Choroid plexus epithelial cell (primary cell): ENCODE measurements at regions not wholly inside any gene's neighbourhood (a gene's known extent, or its start where the extent isn't known, plus 50 kb on each side); places are given as distances from the start of the nearest gene placed in this dataset.
A peak's percentile ranks its signal among the peaks of the same experiment; 100 is the strongest.

Experiments used
- DNase-seq: peaks from one replicate; pipeline ENCODE4 v3.0.0-alpha.2; 2010; ENCODE audit warnings: low read depth
- H3K4me3 ChIP-seq: 2 replicates; pipeline ENCODE4 v1.5.1; 2011; ENCODE audit warnings: low read depth, mild to moderate bottlenecking, control low read depth, low read length, moderate library complexity
- CTCF ChIP-seq: conservative IDR thresholded peaks from 2 replicates; pipeline ENCODE4 v1.5.1; 2011; ENCODE audit warnings: low read depth, mild to moderate bottlenecking, control low read depth, inconsistent platforms, low read length, moderate library complexity

GRCh38 chr4:124304941-124305340, 407.6 kb downstream of the ANKRD50 start:
- H3K4me3 ChIP-seq = no peak overlapping the region
- TF ChIP-seq CTCF = no peak
- peak; percentile 67 for DNase-seq

GRCh38 chr4:124306352-124306751, 406.2 kb downstream of the ANKRD50 start:
- TF ChIP-seq CTCF = no peak
- DNase-seq = no peak
- no peak overlapping the region for H3K4me3 ChIP-seq

- H3K4me3 ChIP-seq = no peak overlapping the region
- no peak for DNase-seq
- no peak for TF ChIP-seq CTCF
Measured at GRCh38 chr4:124307143-124307542, 405.4 kb downstream of the ANKRD50 start.

- TF ChIP-seq CTCF = no peak
- DNase-seq = no peak
Measured at GRCh38 chr4:124318292-124318691, 394.2 kb downstream of the ANKRD50 start.

GRCh38 chr4:124321364-124321763, 391.2 kb downstream of the ANKRD50 start:
- peak; percentile 46 for DNase-seq
- H3K4me3 ChIP-seq = no peak overlapping the region
- peak; percentile 48 for TF ChIP-seq CTCF

More at GRCh38 chr4:124318292-124318691, 394.2 kb downstream of the ANKRD50 start:
- no peak overlapping the region for H3K4me3 ChIP-seq

- TF ChIP-seq CTCF = peak; percentile 50
- DNase-seq = peak; percentile 72
- no peak overlapping the region for H3K4me3 ChIP-seq
Measured at GRCh38 chr4:124322234-124323065, 390.1 kb downstream of the ANKRD50 start.

DNA sequence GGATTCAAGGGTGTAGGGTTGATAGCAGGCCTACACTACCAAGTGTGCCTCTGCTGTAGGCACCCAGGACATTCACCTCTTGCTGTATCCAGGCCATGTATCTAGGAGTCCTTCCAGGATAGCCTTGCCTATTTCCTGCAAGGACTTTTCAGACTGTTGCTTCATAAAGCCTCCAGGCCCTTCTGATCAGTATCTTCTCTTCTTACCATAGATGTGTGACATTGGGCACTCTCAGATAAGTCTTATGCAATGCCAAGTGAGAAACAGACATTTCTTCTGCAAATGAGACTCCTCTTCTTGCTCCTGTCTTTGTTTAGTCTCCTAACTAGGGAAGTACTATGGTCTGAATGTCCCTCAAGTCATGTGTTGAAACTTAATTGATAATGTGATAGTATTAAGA, 386.8 kb downstream of the ANKRD50 start:
- no peak for DNase-seq
- no peak overlapping the region for H3K4me3 ChIP-seq
- no peak for TF ChIP-seq CTCF
